GM21515 (cell line): ENCODE measurements at regions not wholly inside any gene's neighbourhood (a gene's known extent, or its start where the extent isn't known, plus 50 kb on each side); places are given as distances from the start of the nearest gene placed in this dataset.
"Not testable (repeated sequence)": the region's sequence is repeated elsewhere in the genome, so short reads cannot be mapped to it uniquely, and the experiment has no call there.

Experiments
- ATAC-seq: cut with Tn5 transposase; IDR thresholded peaks from one replicate; pipeline ENCODE4 v1.9.1; 2021; ENCODE audit not compliant: unreplicated experiment

DNA sequence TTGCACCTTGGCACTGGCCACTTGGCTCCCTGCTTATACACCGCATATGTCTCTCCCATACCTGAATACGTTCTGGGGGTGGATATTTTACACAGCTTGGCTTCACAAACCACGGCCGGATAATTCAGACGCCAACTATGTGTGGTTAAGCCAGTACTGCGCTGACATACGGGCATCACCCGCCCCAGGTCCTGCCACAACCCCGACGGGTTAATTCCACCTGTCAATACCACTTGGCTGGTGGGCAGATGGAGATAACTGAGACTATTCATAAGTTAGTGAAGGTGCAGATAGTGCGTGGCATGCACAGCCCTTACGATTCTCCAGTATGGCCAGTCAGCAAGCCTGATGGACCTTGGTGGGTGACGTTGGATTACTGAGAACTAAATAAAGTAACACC is 696.3 kb upstream of the AGA start:
- ATAC-seq = no peak

DNA sequence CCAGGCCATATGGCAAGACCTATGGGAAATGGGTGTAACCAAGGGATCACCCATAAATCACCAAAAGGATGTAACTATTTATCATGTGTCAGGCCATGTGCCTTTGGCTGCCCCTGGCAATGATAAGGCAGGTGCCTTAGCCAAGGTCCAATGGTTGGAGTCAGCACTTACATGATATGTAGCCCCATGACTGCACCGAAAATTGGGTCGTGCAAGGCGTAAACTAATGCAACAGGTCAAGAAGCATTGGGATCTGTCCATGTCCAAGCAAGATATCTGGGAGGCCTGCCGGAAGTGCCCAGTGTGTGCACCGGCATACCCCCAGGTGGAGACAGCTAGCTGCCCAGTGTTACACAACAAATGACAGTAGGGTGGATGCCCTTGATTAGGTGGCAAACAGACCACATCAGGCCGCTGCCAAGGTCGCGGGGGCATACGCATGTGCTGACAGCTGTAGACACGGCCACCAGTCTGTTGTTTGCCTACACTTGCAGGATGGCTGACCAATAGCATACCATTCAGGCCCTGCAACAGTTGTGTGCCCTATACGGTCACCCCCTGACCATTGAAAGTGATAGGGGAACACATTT is 698.2 kb upstream of the AGA start:
- no peak for ATAC-seq

DNA sequence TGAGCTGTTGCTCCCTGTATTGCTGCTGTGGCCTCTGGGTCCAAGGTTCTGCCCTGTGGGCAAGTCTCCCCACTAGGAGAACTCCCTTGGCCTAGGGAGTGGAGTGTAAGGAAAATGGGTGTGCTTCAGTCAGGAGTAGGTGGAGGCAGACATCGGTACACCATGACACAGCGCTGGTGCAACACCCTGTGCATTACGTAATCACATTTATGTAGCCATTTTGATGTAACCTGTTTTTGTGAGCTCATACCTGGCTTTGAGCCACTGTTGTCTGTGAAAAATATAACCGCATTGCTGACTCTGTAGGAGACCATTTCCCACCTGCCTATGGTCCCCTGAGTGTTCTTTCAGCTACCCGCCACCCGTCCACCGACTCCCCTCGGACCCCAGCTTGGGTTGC is 700.5 kb upstream of the AGA start:
- ATAC-seq = no peak

DNA sequence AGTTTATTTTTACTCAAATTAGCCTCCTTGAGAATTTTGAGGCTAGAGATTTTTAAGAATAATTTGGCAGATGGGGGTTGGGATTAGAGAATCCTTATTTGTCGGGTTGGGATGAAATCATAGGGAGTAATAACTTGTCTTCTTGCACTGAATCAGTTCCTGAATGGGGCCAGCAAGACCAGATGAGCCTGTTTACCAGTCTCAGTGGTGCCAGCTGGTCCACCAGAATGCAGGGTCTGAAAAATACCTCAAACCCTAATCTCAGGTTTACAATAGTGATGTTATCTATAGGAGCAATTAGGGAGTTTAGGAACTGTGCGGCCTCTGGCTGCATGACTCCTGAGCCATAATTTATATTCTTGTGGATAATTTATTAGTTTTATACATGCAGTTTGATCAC is 705.9 kb upstream of the AGA start:
- ATAC-seq = no peak

DNA sequence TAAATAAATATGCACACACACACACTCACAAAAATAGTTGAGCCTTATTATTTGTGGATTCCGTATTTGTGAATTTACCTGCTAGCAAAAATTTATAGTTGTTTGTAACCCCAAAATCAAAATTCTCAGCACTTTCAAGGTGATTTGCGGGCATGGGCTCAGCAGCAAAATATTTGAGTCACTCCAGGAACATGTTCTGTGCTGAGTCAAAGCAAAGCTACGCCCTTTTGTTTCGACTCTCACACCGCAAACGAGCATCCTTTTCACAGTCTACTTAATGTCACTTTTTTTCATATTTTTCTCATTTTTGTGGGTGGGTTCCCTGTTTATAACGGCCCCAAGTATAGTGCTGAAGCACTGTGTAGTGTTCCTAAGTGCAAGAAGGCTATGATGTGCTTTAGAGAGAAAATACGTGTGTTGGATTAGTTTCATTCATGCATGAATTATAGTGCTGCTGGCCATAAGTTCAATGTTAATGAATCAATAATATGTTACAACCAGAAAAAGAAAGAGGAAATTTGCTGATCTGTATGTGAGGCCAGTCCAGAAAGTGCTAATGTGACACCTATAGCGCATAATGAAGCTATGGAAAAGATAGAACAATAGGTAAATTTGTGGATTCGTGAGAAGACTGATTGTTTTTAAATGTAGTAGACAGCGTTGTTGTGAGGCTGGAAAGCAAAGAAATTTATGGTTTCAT is 723.2 kb upstream of the AGA start:
- no peak for ATAC-seq

DNA sequence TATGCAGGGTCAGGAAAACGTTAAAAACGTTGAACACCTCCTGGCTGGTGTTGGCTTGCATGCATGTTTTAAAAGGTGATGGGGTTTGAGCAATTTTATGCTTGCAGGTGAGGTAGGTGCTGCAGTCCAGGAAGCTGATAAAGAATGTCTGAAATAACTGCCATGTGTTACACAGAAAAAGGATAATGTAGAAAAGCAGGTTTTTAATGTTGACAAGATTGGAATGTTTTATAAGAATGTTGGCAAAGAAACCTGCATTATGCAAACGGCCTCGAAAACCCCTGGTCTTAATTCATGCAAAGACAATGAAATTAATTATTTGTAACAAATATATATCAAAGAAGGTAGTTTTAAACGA is 723.7 kb upstream of the AGA start:
- ATAC-seq = no peak

DNA sequence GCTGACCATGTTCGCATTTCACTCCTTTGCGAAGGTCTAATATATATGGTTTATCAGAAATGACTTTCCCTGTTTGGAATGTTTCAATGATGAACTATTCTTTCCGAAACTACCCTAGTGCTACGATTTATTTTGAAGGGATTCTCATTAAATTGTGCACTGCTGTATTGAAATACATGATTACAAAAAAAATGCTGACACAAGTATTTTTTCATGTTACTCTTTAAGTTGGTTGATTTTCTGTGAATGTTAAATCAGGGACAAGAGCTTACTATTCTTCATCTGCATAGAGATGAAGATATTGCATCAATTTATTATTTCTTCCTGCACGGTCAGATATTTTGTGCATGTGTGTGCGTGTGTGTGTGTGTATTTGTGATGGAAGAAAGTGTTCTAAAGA is 731.5 kb upstream of the AGA start:
- no peak for ATAC-seq

DNA sequence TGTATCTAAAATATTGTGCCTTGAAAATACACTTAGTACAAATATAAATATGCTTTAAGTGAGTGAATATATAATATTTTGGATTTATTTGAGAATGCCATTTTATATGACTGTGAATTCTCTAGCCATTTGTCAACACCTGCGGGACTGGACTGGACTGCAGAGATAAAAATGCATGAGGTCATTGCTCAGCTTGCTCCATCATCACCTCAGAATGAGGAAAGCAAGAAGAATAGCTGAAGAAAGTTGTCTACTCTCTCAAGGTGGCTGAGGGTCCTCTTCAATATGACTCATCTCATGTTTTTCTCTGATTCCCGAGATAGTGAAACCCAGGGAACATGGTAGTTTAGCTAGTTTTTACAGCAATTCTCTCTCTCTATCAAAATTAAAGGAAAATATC is 732.5 kb upstream of the AGA start:
- no peak for ATAC-seq

DNA sequence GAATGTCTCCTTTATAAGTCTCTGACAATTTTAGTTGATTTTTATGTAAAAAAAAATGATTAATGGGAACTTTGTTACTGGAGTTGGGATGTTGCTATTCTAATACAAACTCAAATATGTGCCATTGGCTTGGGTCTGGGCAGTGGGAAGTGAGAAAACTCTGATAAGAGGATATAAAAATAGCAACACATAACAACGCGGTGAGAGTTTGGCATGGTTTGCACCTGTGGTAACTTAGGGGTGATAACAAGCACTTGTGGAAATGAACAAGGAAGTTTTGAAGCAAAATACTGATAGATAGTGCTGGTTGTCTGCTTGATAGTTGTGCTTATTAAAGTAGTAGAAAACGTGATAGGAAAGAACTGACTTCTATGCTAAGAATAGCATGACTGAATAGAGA is 743.3 kb upstream of the AGA start:
- ATAC-seq = no peak

DNA sequence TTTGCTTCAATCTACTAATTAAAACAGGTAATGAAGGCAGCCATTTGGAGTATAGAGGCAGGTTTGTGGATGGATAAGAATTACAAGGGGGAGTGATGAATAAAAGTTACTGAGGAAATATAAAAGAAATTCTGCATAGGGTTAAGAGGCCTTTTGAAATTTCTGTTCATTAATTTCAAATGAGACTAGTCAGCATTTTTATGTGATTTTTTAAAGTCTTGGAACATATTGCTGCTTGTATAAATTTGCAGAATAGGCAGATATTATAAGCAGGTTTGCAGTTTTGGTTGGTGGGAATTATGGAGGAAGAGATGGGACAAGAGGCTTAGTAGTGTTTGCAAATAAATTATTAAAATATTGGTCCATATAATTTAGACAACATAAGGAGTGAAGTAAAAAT is 750.4 kb upstream of the AGA start:
- ATAC-seq = no peak

DNA sequence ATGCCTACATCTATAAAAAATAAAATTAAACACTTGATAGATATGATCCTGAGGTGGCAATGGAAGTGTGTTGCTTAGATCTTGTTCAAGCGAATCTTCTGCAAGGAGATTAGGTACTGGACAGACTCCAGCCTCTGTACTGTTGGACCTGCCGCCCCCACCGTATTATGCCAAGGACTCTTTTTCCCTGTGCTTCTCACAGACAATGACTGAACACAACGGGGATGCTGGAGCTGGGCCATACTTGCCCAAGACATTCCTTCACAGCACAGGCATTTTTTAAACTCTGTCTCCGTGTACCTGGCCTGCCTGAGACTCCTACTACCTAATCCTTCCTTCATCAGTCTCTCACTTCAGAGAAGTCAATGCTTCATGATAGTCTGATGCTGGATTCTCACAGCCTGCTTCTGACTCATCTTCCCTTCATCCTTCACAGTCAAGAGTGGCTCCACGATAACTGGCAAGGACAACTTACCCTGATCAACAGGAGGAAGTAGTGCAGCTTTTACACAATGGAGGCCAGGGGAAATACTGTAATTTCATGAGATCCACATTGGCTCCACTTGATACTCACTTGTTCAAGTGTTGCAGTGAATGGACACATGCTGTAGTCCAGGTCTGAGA is 754.6 kb upstream of the AGA start:
- ATAC-seq = no peak

DNA sequence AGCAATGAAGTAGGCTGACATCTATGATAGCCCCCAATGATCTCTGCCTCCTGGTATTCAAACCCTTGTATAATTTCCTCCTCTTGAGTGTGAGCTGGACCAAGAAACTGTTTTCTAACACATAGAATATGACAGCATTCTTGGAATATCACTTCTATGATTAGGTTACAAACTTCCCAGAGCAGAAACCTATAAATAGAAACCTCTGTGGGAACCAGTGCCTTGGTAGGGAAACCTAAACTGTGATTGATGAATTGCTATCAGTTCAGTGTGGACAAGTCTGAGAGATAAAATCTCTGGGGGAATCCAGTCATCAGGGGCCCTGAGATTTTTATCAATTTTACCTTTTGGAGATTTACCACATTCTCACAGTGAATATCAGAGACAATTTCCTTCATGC is 756.5 kb upstream of the AGA start:
- no peak for ATAC-seq

DNA sequence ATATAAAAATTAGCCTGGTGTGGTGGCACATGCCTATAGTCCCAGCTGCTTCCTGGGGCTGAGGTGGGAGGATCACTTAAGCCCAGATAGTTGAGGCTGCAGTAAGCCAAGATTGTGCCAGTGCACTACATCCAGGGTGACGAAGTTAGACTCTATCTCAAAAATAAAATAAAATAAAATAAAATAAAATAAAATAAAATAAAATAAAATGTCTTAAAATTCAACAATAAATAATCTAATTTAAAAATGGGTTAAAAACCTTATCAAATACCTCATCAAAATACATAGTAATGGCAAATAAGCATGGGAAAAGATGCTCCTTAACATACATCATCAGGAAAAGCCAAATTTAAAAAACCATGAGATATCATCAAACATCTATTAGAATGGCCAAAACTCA is 760.2 kb upstream of the AGA start:
- ATAC-seq = no peak

DNA sequence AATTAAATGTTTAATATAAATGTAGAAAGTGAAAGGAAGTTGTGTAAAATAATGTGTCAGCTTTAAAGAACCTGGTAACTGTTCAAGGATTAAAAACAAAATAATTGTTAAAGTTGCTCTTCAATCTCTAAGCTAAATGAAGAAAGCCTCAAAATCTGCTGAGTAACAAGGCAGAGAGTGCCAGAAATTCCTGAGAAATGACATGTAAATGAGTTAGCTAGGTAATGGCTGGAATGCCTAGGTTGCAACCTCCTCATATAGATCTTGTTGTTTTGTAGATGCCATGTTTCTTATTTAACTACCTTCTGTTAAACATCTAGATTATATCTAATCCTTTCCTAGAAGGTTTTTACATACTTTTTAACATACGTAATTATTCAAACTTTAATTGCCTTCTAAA is 763.6 kb upstream of the AGA start:
- ATAC-seq = no peak

DNA sequence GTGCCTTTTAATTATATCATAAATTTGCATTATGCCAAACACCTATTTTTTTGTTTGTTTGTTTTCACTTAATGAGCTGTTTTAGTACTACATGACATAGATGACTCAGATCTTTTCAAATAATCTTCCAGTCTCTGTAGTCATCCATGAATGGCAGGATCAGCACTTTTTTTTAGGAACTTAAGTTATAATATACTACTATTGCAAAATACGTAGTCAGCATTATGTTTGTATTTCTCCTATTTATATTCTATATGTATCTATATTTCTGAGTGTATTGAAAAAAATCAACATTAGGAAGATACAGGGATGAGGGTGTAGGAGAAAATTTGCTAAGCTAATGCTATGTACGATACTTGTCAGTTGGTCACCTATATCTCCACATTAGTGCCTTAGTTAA is 773.1 kb upstream of the AGA start:
- ATAC-seq = no peak

DNA sequence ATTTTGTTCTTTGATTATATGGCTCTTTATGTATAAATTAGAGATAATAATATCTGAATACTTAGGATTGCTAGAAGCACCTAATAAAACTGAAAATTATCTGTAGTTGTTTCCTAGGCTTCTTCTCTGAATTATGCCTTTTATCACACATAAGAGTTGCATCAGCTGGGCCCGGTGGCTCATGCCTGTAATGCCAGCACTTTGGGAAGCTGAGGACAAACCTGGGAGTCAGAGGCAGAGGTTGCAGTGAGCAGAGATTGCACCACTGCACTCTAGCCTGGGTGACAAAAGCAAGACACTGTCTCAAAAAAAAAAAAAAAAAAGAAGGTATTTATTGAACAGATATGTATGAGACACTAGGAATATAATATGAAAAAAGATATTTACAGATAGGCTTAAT is 773.5 kb upstream of the AGA start:
- ATAC-seq = no peak

DNA sequence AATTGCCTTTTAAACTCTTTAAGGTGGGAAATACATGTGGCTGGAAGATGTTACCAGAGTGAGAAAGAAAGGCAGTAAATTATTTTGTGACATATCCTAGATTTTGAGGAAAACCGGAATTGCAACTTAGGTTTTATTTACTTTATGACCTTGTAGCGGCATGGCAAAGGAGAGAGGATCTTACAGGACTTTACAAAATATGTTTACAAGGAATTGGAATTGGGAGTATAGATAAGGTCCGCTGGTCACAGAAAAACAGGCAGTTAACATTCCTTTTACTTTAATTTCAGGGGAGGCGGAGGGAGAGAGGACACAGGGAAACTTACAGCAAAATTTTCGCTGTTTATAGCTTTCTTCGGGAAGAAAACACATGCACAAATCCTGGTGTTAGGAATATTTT is 784.2 kb upstream of the AGA start:
- ATAC-seq = not testable (repeated sequence)

DNA sequence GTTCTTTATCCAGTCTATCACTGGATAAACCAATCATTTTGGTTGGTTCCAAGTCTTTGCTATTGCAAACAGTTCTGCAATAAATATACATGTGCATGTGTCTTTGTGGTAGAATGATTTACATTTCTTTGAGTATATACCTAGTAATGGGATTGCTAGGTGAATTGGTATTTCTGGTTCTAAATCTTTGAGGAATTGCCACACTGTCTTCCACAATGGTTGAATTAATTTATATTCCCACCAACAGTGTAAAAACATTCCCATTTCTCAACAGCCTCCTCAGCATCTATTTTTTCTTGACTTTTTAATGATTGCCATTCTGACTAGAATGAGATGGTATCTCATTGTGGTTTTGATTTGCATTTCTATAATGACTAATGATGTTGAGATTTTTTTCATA is 791.7 kb upstream of the AGA start:
- no peak for ATAC-seq

DNA sequence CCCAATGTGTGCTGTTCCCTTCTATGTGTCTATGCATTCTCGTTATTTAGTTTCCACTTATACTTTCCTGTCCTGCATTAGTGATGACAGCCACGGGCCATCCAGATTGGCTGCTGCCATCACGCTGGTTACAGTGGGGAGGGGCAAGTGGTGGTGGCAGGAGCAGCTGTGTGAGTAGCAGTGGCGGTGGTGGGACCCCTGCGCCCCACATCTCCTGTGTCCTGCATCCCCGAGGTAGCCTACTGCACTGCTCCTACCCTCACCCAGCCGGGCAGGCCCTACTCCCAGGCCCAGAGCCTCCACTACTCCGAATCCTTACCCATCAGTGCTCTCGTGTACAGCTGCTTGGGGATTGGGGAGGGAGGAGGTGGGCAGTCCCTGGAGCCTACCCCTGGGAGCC is 798.7 kb upstream of the AGA start:
- no peak for ATAC-seq

DNA sequence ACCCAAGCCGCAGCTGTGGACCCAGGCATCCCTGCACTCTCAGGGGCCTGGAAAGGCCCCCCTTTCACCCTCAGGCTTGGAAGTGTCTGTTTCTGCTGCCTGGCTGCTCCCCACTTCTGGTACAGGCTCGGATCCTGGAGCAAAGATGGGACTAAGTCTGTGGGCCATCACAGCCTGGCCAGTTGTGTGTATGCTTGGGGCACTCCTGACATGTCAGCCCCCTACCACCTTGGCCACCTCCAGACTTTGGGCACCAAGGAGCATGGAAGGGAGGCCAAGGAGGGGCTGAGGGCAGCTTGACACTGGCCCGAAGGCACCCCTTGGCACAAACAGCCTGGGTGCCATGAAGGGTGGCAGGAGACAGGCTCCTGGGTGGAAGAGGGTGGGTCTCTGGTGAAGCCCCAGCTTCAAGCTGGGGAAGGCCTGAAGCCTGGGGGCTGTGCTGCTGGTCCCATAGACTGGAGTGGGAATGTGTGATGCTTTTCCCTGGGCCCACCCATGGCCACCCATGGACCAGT is 799.4 kb upstream of the AGA start:
- no peak for ATAC-seq

DNA sequence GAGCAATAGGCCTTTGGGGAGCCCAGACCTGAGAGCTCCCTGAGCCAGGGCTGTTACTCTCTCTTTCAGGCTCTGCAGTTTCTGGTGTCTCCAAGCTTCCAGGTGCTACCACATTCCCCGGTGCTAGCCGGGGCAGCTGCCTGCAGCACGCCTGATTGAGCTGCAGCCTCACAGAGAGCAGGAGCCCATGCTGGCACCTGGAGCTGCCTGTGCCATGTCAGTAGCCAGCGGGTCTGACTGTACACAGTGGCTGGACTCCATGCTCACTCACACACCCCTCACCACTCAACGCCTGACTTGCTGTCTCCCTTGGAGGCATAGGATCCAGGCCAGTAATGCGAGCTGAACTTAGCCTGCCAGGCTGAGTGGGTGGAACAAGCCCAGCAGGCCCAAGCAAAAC is 800.4 kb upstream of the AGA start:
- no peak for ATAC-seq

DNA sequence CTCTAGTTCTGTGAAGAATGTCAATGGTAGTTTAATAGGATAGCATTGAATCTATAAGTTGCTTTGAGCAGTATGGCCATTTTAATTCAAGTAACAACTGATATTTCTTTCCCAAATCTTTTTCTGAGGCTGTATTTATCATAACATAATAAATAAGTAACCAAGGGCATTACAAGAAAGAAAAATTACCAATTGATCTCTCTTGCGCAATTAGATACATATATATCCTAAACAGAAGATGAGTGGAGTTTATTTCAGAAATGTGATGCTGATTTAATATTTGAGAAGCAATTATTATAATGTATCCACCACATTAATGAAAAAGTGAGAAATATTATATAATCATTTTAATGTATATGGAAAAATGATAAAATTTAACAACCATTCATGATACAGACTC is 802.5 kb upstream of the AGA start:
- no peak for ATAC-seq

DNA sequence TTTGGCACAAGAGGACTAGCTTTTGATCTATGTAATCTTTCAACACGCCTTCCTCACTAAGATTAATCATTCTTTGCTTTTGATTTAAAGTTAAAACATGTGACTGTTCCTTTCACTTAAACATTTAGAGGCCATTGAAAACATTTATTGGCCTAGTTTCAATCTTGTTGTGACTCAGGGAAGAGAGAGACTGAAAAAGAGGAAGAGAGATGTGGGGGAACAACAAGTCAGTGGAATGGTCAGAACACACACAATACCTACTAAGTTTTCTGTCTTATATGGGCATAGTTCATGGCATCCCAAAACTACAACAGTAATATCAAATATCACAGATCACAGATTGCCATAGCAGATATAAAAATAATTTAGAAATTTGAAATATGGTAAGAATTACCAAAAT is 812.9 kb upstream of the AGA start:
- no peak for ATAC-seq
